ENCODE measurements at regions not wholly inside any gene's neighbourhood (a gene's known extent, or its start where the extent isn't known, plus 50 kb on each side); places are given as distances from the start of the nearest gene placed in this dataset.

DNA sequence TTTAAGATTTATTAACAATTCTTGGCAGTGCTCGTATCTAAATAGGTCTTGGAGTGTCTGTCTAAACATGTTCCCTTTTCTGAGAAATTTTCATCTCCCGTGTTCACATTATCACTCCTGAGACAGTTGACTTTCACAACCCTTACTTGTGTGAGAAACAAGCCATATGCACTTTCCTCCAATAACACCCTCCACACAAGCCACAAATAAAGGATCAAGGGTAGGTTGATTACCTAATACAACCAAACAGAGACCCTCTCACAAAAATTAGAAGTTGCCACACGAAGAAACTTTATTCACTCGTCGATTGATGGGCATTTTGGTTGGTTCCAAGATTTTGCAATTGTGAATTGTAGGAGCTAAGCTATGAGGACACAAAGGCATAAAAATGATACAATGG, 763.9 kb downstream of the TRAM1L1 start:
- TF ChIP-seq, protein P1, sequence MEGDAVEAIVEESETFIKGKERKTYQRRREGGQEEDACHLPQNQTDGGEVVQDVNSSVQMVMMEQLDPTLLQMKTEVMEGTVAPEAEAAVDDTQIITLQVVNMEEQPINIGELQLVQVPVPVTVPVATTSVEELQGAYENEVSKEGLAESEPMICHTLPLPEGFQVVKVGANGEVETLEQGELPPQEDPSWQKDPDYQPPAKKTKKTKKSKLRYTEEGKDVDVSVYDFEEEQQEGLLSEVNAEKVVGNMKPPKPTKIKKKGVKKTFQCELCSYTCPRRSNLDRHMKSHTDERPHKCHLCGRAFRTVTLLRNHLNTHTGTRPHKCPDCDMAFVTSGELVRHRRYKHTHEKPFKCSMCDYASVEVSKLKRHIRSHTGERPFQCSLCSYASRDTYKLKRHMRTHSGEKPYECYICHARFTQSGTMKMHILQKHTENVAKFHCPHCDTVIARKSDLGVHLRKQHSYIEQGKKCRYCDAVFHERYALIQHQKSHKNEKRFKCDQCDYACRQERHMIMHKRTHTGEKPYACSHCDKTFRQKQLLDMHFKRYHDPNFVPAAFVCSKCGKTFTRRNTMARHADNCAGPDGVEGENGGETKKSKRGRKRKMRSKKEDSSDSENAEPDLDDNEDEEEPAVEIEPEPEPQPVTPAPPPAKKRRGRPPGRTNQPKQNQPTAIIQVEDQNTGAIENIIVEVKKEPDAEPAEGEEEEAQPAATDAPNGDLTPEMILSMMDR (conservative IDR thresholded peaks at IDR 0.05 in 1 of 2, IDR thresholded peaks at IDR 0.05 in 1 of 2; ENCODE audit: low read depth in 1 of 2, low read length in 2 of 2), result no peak
- no peak for TF ChIP-seq EZH2 (IDR thresholded peaks at IDR 0.05; ENCODE audit: low read length, missing control alignments)
